ENCODE measurements at regions not wholly inside any gene's neighbourhood (a gene's known extent, or its start where the extent isn't known, plus 50 kb on each side); places are given as distances from the start of the nearest gene placed in this dataset.

DNA sequence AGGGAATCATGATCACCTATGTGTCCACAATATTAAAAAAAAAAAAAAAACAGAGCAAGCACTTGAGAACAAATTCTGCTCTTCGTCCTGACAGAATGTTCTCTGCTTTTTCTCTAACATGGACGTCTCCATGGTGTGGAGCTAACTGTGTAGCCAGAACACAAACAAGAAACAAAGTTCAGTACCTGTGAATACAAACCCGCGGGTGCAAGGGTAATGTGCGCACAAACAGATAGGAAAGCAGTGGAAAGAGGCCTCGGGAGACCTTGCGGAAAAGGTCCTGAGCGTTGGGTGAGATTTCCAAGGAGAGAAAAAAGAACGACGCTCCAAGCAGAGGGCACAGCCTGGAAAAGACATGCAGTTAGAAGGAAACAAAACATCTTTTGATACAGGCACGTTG is 92.0 kb upstream of the TBL1X start:
- TF ChIP-seq, protein P1, sequence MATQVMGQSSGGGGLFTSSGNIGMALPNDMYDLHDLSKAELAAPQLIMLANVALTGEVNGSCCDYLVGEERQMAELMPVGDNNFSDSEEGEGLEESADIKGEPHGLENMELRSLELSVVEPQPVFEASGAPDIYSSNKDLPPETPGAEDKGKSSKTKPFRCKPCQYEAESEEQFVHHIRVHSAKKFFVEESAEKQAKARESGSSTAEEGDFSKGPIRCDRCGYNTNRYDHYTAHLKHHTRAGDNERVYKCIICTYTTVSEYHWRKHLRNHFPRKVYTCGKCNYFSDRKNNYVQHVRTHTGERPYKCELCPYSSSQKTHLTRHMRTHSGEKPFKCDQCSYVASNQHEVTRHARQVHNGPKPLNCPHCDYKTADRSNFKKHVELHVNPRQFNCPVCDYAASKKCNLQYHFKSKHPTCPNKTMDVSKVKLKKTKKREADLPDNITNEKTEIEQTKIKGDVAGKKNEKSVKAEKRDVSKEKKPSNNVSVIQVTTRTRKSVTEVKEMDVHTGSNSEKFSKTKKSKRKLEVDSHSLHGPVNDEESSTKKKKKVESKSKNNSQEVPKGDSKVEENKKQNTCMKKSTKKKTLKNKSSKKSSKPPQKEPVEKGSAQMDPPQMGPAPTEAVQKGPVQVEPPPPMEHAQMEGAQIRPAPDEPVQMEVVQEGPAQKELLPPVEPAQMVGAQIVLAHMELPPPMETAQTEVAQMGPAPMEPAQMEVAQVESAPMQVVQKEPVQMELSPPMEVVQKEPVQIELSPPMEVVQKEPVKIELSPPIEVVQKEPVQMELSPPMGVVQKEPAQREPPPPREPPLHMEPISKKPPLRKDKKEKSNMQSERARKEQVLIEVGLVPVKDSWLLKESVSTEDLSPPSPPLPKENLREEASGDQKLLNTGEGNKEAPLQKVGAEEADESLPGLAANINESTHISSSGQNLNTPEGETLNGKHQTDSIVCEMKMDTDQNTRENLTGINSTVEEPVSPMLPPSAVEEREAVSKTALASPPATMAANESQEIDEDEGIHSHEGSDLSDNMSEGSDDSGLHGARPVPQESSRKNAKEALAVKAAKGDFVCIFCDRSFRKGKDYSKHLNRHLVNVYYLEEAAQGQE (IDR thresholded peaks at IDR 0.05; ENCODE audit: insufficient replicate concordance, low read depth): no peak
- TF ChIP-seq, protein P2, sequence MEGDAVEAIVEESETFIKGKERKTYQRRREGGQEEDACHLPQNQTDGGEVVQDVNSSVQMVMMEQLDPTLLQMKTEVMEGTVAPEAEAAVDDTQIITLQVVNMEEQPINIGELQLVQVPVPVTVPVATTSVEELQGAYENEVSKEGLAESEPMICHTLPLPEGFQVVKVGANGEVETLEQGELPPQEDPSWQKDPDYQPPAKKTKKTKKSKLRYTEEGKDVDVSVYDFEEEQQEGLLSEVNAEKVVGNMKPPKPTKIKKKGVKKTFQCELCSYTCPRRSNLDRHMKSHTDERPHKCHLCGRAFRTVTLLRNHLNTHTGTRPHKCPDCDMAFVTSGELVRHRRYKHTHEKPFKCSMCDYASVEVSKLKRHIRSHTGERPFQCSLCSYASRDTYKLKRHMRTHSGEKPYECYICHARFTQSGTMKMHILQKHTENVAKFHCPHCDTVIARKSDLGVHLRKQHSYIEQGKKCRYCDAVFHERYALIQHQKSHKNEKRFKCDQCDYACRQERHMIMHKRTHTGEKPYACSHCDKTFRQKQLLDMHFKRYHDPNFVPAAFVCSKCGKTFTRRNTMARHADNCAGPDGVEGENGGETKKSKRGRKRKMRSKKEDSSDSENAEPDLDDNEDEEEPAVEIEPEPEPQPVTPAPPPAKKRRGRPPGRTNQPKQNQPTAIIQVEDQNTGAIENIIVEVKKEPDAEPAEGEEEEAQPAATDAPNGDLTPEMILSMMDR (IDR thresholded peaks at IDR 0.05; ENCODE audit: insufficient read depth, low read length): no peak
- TF ChIP-seq POLR2AphosphoS5 (IDR thresholded peaks at IDR 0.05; ENCODE audit: low read depth) (no peak), GABPA (IDR thresholded peaks at IDR 0.05; ENCODE audit: low read depth) (no peak), SPI1 (IDR thresholded peaks at IDR 0.05; ENCODE audit: borderline replicate concordance, low read depth) (no peak)
